D721Med (cell line): ENCODE measurements at regions not wholly inside any gene's neighbourhood (a gene's known extent, or its start where the extent isn't known, plus 50 kb on each side); places are given as distances from the start of the nearest gene placed in this dataset.
"Not testable (repeated sequence)": the region's sequence is repeated elsewhere in the genome, so short reads cannot be mapped to it uniquely, and the experiment has no call there.

Source experiments
- DNase-seq: peaks from one replicate; pipeline ENCODE4 v3.0.0; 2011; ENCODE audit warnings: low spot score; ENCODE audit not compliant: insufficient read length
- FAIRE-seq: peaks from 2 replicates; lab custom pipeline; 2011; peaks lifted over from hg19 to GRCh38; lab: Jason Lieb, UNC
- CTCF ChIP-seq: IDR thresholded peaks from 2 replicates; pipeline ENCODE4 v1.5.1; 2012; ENCODE audit warnings: mild to moderate bottlenecking, control low read depth; ENCODE audit not compliant: insufficient read depth; ENCODE audit errors: missing control alignments

- no peak for TF ChIP-seq CTCF
- DNase-seq (no peak), FAIRE-seq (no peak)
Observed at GRCh38 chr7:9698375-9698774, 1265.0 kb downstream of the NXPH1 start.

GRCh38 chr7:9709216-9709615 lies 1264.5 kb upstream of the PHF14 start:
- DNase-seq, result no peak
- no peak for FAIRE-seq
- TF ChIP-seq CTCF, result no peak

- FAIRE-seq (no peak), DNase-seq (no peak)
Observed at GRCh38 chr7:9711259-9711918, 1262.3 kb upstream of the PHF14 start.

GRCh38 chr7:9718071-9718661 lies 1255.5 kb upstream of the PHF14 start:
- TF ChIP-seq CTCF, result no peak
- no peak for DNase-seq
- no peak for FAIRE-seq

More at GRCh38 chr7:9711259-9711918, 1262.3 kb upstream of the PHF14 start:
- no peak for TF ChIP-seq CTCF

- FAIRE-seq, result no peak
- no peak for TF ChIP-seq CTCF
- no peak for DNase-seq
Observed at GRCh38 chr7:9719303-9719702, 1254.4 kb upstream of the PHF14 start.

GRCh38 chr7:9719721-9720120 lies 1254.0 kb upstream of the PHF14 start:
- no peak for DNase-seq
- no peak for FAIRE-seq

GRCh38 chr7:9725940-9726663 lies 1247.6 kb upstream of the PHF14 start:
- not testable (repeated sequence) for DNase-seq, FAIRE-seq

More at GRCh38 chr7:9719721-9720120, 1254.0 kb upstream of the PHF14 start:
- no peak for TF ChIP-seq CTCF

- not testable (repeated sequence) for DNase-seq, FAIRE-seq
Observed at GRCh38 chr7:9726811-9727210, 1246.9 kb upstream of the PHF14 start.

- not testable (repeated sequence) for DNase-seq, FAIRE-seq
Observed at GRCh38 chr7:9727467-9727869, 1246.2 kb upstream of the PHF14 start.

- not testable (repeated sequence) for FAIRE-seq, DNase-seq
Observed at GRCh38 chr7:9728014-9728657, 1245.5 kb upstream of the PHF14 start.
